PC-9 (cell line): ENCODE measurements at regions not wholly inside any gene's neighbourhood (a gene's known extent, or its start where the extent isn't known, plus 50 kb on each side); places are given as distances from the start of the nearest gene placed in this dataset.

Experiments
- BruUV-seq: library from RNA; stranded (reverse); fragments of 400-500 nt; replicated peaks from 2 replicates; lab custom pipeline; 2021; lab: Mats Ljungman, UMichigan
- CTCF ChIA-PET: fragments of 300-600 bp; sonication (Branson Sonifier 250); formaldehyde crosslinking; loops from one replicate; lab custom pipeline; 2022; ENCODE audit warnings: antibody characterized with exemption; lab: Charles Lee
- POLR2A ChIA-PET: fragments of 300-600 bp; sonication (Branson Sonifier 250); formaldehyde crosslinking; loops from one replicate; lab custom pipeline; 2022; ENCODE audit warnings: antibody characterized with exemption; ENCODE audit not compliant: unreplicated experiment; lab: Charles Lee
- DNase-seq, 2 experiments: peaks; one replicate each; pipeline versions ENCODE4 v3.0.0 to v3.0.0-alpha.2; 2015 to 2022; ENCODE audit warnings: mixed read lengths in 1 of 2
- H2AFZ ChIP-seq: fragments of 200-600 bp; sonication (generic); 2 replicates; pipeline ENCODE4 v1.8.1; 2017; ENCODE audit warnings: antibody characterized with exemption
- H3F3A ChIP-seq: fragments of 200-600 bp; sonication (generic); 2 replicates; pipeline ENCODE4 v1.8.1; 2017; ENCODE audit warnings: antibody characterized with exemption, mild to moderate bottlenecking, low read depth; ENCODE audit not compliant: insufficient read depth
- H3K27ac ChIP-seq: fragments of 200-600 bp; sonication (generic); 2 replicates; pipeline ENCODE4 v1.6.1; 2016; ENCODE audit warnings: mixed run types
- H3K27me3 ChIP-seq: fragments of 200-600 bp; sonication (generic); 2 replicates; pipeline ENCODE4 v1.6.1; 2016; ENCODE audit warnings: low read depth, mixed run types; ENCODE audit not compliant: insufficient read depth
- H3K36me3 ChIP-seq: fragments of 200-600 bp; sonication (generic); 2 replicates; pipeline ENCODE4 v1.6.1; 2016; ENCODE audit warnings: low read depth, mixed run types
- H3K4me1 ChIP-seq: fragments of 200-600 bp; sonication (generic); replicated peaks from 2 replicates; pipeline ENCODE4 v1.6.1; 2016; ENCODE audit warnings: mixed run types; ENCODE audit not compliant: insufficient read depth
- H3K4me2 ChIP-seq: fragments of 200-600 bp; sonication (generic); 2 replicates; pipeline ENCODE4 v1.6.1; 2017; ENCODE audit warnings: mixed run types
- H3K4me3 ChIP-seq: fragments of 200-600 bp; sonication (generic); 2 replicates; pipeline ENCODE4 v1.6.1; 2016; ENCODE audit warnings: mixed run types
- H3K79me2 ChIP-seq: fragments of 200-600 bp; sonication (generic); 2 replicates; pipeline ENCODE4 v1.6.1; 2017; ENCODE audit warnings: low read depth, mixed run types
- H3K9me2 ChIP-seq: fragments of 200-600 bp; sonication (generic); 2 replicates; pipeline ENCODE4 v1.8.1; 2017; ENCODE audit warnings: mild to moderate bottlenecking; ENCODE audit not compliant: insufficient read depth
- H3K9me3 ChIP-seq: fragments of 200-600 bp; sonication (generic); 2 replicates; pipeline ENCODE4 v1.8.1; 2016; ENCODE audit warnings: low read depth; ENCODE audit not compliant: insufficient read depth
- H4K20me1 ChIP-seq: fragments of 200-600 bp; sonication (generic); 2 replicates; pipeline ENCODE4 v1.8.1; 2017; ENCODE audit not compliant: insufficient read depth
- EZH2 ChIP-seq: fragments of 200-600 bp; sonication (generic); IDR thresholded peaks from 2 replicates; pipeline ENCODE4 v1.8.0; 2017; ENCODE audit warnings: antibody characterized with exemption, low read depth
- intact Hi-C: fragments of 100-400 bp; cut with micrococcal nuclease; formaldehyde crosslinking; loops from one replicate; pipeline ENCODE4 v1.10.0; 2022; ENCODE audit not compliant: unreplicated experiment
- TF ChIP-seq, protein P1 (sequence below): fragments of 200-600 bp; sonication (generic); conservative IDR thresholded peaks from 2 replicates; pipeline ENCODE4 v1.6.1; 2017; ENCODE audit warnings: mixed run types, antibody characterized with exemption, mild to moderate bottlenecking, moderate library complexity

GRCh38 chr10:130511766-130512165 is 375.6 kb downstream of the GLRX3 start:
- TF ChIP-seq, protein P1, sequence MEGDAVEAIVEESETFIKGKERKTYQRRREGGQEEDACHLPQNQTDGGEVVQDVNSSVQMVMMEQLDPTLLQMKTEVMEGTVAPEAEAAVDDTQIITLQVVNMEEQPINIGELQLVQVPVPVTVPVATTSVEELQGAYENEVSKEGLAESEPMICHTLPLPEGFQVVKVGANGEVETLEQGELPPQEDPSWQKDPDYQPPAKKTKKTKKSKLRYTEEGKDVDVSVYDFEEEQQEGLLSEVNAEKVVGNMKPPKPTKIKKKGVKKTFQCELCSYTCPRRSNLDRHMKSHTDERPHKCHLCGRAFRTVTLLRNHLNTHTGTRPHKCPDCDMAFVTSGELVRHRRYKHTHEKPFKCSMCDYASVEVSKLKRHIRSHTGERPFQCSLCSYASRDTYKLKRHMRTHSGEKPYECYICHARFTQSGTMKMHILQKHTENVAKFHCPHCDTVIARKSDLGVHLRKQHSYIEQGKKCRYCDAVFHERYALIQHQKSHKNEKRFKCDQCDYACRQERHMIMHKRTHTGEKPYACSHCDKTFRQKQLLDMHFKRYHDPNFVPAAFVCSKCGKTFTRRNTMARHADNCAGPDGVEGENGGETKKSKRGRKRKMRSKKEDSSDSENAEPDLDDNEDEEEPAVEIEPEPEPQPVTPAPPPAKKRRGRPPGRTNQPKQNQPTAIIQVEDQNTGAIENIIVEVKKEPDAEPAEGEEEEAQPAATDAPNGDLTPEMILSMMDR = no peak
- no peak for TF ChIP-seq EZH2
- no peaks in the 10 kb centered on the region for H3K9me2 ChIP-seq

DNA sequence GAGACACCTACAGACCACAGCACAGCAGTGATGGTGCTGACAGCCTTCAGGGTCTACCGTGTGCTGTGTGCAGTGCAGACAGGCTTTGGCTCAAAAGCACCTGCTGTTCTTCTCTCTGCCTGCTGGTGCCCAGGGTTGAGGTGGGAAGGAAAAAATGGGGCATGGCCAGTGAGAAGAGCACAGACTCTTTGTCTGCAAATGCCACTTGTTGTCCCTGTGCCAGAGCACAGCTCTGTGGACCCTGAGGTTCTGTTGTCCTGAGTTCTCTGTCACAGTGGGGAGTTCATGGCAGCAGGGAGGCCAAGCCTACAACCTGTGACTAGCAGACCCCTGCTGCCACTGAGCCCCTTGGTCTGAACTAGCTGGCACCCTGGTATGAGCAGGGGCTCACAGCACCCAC is 376.7 kb downstream of the GLRX3 start:
- no peaks in the 10 kb centered on the region for H4K20me1 ChIP-seq
- H3K9me2 ChIP-seq = no peaks in the 10 kb centered on the region
- H3K4me3 ChIP-seq = no peak overlapping the region
- intact Hi-C loops = no loop called here
- no peaks in the 10 kb centered on the region for H3F3A ChIP-seq
- H3K27me3 ChIP-seq = no peaks in the 10 kb centered on the region
- DNase-seq = no peak
- no peak overlapping the region for H3K4me2 ChIP-seq
- no TSS peak for BruUV-seq
- TF ChIP-seq, protein P1 = no peak
- TF ChIP-seq EZH2 = no peak
- no peaks in the 10 kb centered on the region for H3K9me3 ChIP-seq
- H3K36me3 ChIP-seq = no peaks in the 10 kb centered on the region
- H3K4me1 ChIP-seq = no peaks in the 10 kb centered on the region
- CTCF ChIA-PET = interaction anchor here (0.5 kb wide), 1 partner anchor 57 kb away, joined by 3 read pairs; no protein-coding TSS in a partner anchor
- no peak overlapping the region for H2AFZ ChIP-seq
- POLR2A ChIA-PET = no interaction called here
- no peaks in the 10 kb centered on the region for H3K79me2 ChIP-seq
- no peak overlapping the region for H3K27ac ChIP-seq

More at GRCh38 chr10:130511766-130512165, 375.6 kb downstream of the GLRX3 start:
- Histone ChIP-seq H4K20me1 (no peaks in the 10 kb centered on the region), H3K36me3 (no peaks in the 10 kb centered on the region), H2AFZ (no peak overlapping the region), H3K4me3 (no peak overlapping the region), H3K9me3 (no peaks in the 10 kb centered on the region), H3K27me3 (no peaks in the 10 kb centered on the region), H3F3A (no peaks in the 10 kb centered on the region), H3K4me2 (no peak overlapping the region), H3K79me2 (no peaks in the 10 kb centered on the region), H3K4me1 (no peaks in the 10 kb centered on the region), H3K27ac (no peak overlapping the region)
- no peak for DNase-seq
- ChIA-PET CTCF (no interaction called here), POLR2A (no interaction called here)
- BruUV-seq = no TSS peak
- intact Hi-C loops = no loop called here

DNA sequence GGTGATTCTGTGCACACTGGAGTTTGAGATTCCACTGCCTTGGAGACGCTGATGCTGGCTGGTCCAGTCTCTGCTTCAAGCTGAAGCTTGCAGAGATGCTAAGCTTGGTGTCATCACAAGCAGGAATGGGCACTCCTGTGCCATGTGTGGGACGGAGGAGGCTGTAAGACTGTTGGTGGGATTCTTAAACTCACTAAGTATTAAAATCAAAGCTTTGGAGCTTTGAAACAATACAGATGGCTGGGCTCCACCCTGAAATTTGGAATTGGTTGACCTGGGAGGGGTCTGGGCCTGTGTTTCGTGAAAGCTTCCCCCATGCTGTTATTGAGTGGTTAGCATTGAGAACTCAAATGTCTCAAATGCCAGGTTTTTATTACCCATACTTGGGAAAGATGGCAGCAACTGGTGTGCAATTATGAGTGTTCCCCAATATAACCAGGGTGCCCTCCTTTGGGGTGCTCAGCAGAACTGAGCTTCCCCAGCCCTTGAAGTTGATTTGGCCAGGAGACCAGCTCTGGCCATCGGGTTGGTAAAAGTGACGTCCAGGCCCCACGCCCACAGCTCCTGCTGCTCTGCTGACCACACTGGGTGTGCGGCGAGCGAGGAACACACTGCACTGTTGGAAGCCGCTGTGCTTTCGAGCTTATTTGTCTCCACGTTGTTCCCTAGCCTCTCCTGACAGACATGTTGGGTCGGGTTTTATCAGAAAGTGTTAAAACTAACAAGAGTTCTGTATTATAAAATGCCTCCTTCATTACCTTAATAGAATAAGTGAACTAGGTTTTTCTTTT is 377.7 kb downstream of the GLRX3 start:
- intact Hi-C loops = no loop called here
- BruUV-seq = no TSS peak
- TF ChIP-seq EZH2 = no peak
- TF ChIP-seq, protein P1 = no peak

More for the DNA sequence above, 377.7 kb downstream of the GLRX3 start:
- Histone ChIP-seq H3F3A (no peaks in the 10 kb centered on the region), H3K4me1 (no peaks in the 10 kb centered on the region), H2AFZ (no peak overlapping the region), H3K9me3 (no peaks in the 10 kb centered on the region), H3K36me3 (no peaks in the 10 kb centered on the region), H3K4me2 (no peak overlapping the region), H4K20me1 (no peaks in the 10 kb centered on the region), H3K79me2 (no peaks in the 10 kb centered on the region), H3K9me2 (no peaks in the 10 kb centered on the region), H3K27ac (no peak overlapping the region), H3K27me3 (no peaks in the 10 kb centered on the region), H3K4me3 (no peak overlapping the region)
- CTCF ChIA-PET = interaction anchor here (0.5 kb wide), 1 partner anchor 56 kb away, joined by 3 read pairs; no protein-coding TSS in a partner anchor
- POLR2A ChIA-PET = no interaction called here
- DNase-seq = no peak
